Transverse colon (tissue), 4 donors: ENCODE measurements at regions not wholly inside any gene's neighbourhood (a gene's known extent, or its start where the extent isn't known, plus 50 kb on each side); places are given as distances from the start of the nearest gene placed in this dataset.

ENCODE experiments used
- DNase-seq: peaks from one replicate; pipeline ENCODE4 v3.0.0-alpha.2; 2019
- H3K27ac ChIP-seq, 4 donors: fragments of 200-600 bp; sonication (generic); 2 replicates each; pipeline ENCODE4 v1.5.1; 2016 to 2018; ENCODE audit warnings: inconsistent platforms in 4 of 4
- H3K27me3 ChIP-seq: fragments of 200-600 bp; sonication (generic); 2 replicates; pipeline ENCODE4 v1.5.1; 2017; ENCODE audit warnings: inconsistent platforms
- H3K36me3 ChIP-seq, 4 donors: fragments of 200-600 bp; sonication (generic); 2 replicates each; pipeline ENCODE4 v1.5.1; 2017 to 2019; ENCODE audit warnings: inconsistent platforms in 4 of 4
- H3K4me1 ChIP-seq, 4 donors: fragments of 200-600 bp; sonication (generic); 2 replicates each; pipeline ENCODE4 v1.5.1; 2017 to 2020; ENCODE audit warnings: inconsistent platforms in 4 of 4
- H3K4me3 ChIP-seq, 4 donors: fragments of 200-600 bp; sonication (generic); 1 replicate in 1 of 4; 2 replicates in 3 of 4; pipeline versions ENCODE4 v1.5.1 to v1.6.1; 2017 to 2019; ENCODE audit warnings: inconsistent platforms in 4 of 4
- H3K9me3 ChIP-seq, 2 donors: fragments of 200-600 bp; sonication (generic); 2 replicates each; pipeline ENCODE4 v1.5.1; 2017 to 2019; ENCODE audit warnings: inconsistent platforms in 2 of 2
- CTCF ChIP-seq, 5 experiments: fragments of 200-600 bp in 3 of 5; fragments of 450-650 bp in 2 of 5; sonication (generic) in 3 of 5; IDR thresholded peaks; 1 replicate in 2 of 5; 2 replicates in 3 of 5; pipeline ENCODE4 v1.5.1; 2016 to 2017; ENCODE audit warnings: antibody characterized with exemption in 5 of 5, inconsistent platforms in 3 of 5, mild to moderate bottlenecking in 2 of 5, moderate library complexity in 1 of 5
- EP300 ChIP-seq: sonication (generic); formaldehyde crosslinking; IDR thresholded peaks from one replicate; pipeline ENCODE4 v1.6.1; 2017; ENCODE audit warnings: antibody characterized with exemption, low read depth
- POLR2A ChIP-seq: fragments of 450-650 bp; IDR thresholded peaks from one replicate; pipeline ENCODE4 v1.6.1; 2016; ENCODE audit warnings: antibody characterized with exemption, mild to moderate bottlenecking, moderate library complexity
- POLR2AphosphoS5 ChIP-seq, 3 donors: sonication (generic); formaldehyde crosslinking; IDR thresholded peaks; one replicate each; pipeline ENCODE4 v1.6.1; 2016; ENCODE audit warnings: antibody characterized with exemption in 3 of 3
- WGBS, 2 donors: methylation state at CpG; one replicate each; pipeline ENCODE4 v1.1.5; 2018; ENCODE audit warnings: low coverage in 1 of 2; 5-methylcytosine and 5-hydroxymethylcytosine counted together
- in situ Hi-C, 4 donors: fragments of 200-750 bp; cut with MboI; loops; one replicate each; pipeline versions ENCODE4 v1.15.0 to v1.15.1; 2017; ENCODE audit warnings: low sequenced_read_pairs in 3 of 4, low pct_ligation_motif_present in 1 of 4, low pct_unique_long_range_greater_than_20kb in 1 of 4
- intact Hi-C: fragments of 100-400 bp; cut with DNase I; formaldehyde crosslinking; loops from one replicate; pipeline ENCODE4 v1.15.1; 2023; ENCODE audit warnings: low total_unique reads

GRCh38 chr2:94958245-94958644 lies 67.3 kb upstream of the MAL start:
- Histone ChIP-seq H3K36me3 (no peaks in the 10 kb centered on the region), H3K4me1 (no peaks in the 10 kb centered on the region), H3K4me3 (no peak overlapping the region), H3K27me3 (peaks cover 8% of the 10 kb centered on the region), H3K27ac (no peak overlapping the region), H3K9me3 (no peaks in the 10 kb centered on the region)
- intact Hi-C loops (no loop called here), in situ Hi-C loops (no loop called here)
- no peak for DNase-seq
- WGBS, 2 donors = 78 to 85% methylated on average over 3 of the region's 3 CpGs
- TF ChIP-seq CTCF (IDR thresholded peaks at IDR 0.05) (no peak), POLR2AphosphoS5 (IDR thresholded peaks at IDR 0.05) (no peak), EP300 (no peak), POLR2A (no peak)

GRCh38 chr2:94960266-94960665 lies 65.2 kb upstream of the MAL start:
- in situ Hi-C loops (no loop called here), intact Hi-C loops (no loop called here)
- H3K4me1 ChIP-seq = no peaks in the 10 kb centered on the region
- H3K9me3 ChIP-seq = no peaks in the 10 kb centered on the region
- H3K27ac ChIP-seq = no peak overlapping the region
- peaks cover 8% of the 10 kb centered on the region for H3K27me3 ChIP-seq
- TF ChIP-seq EP300 (no peak), POLR2AphosphoS5 (IDR thresholded peaks at IDR 0.05) (no peak), POLR2A (no peak), CTCF (IDR thresholded peaks at IDR 0.05) (no peak)
- 61% methylated on average over 2 of the region's 2 CpGs; no CpG with 5 or more reads in 1 of the 2 donors for WGBS, 2 donors
- H3K4me3 ChIP-seq = no peak overlapping the region
- no peak for DNase-seq
- H3K36me3 ChIP-seq = no peaks in the 10 kb centered on the region

GRCh38 chr2:94960751-94961150 lies 64.8 kb upstream of the MAL start:
- H3K27me3 ChIP-seq = peaks cover 8% of the 10 kb centered on the region
- H3K4me1 ChIP-seq = no peaks in the 10 kb centered on the region
- no peak overlapping the region for H3K27ac ChIP-seq
- intact Hi-C loops = no loop called here
- H3K36me3 ChIP-seq = no peaks in the 10 kb centered on the region
- 69 to 83% methylated on average over 4 of the region's 4 CpGs for WGBS, 2 donors
- no peaks in the 10 kb centered on the region for H3K9me3 ChIP-seq
- no peak for TF ChIP-seq CTCF (IDR thresholded peaks at IDR 0.05)
- DNase-seq = no peak
- H3K4me3 ChIP-seq = no peak overlapping the region
- in situ Hi-C loops = no loop called here

- 61 to 83% methylated on average over 1 to 5 of the region's 5 CpGs for WGBS, 2 donors
- no peak overlapping the region for H3K4me3 ChIP-seq
- no peaks in the 10 kb centered on the region for H3K4me1 ChIP-seq
- DNase-seq = no peak
- in situ Hi-C loops = no loop called here
- intact Hi-C loops = no loop called here
- no peaks in the 10 kb centered on the region for H3K36me3 ChIP-seq
- TF ChIP-seq EP300 = no peak
- TF ChIP-seq CTCF (IDR thresholded peaks at IDR 0.05) = no peak
- TF ChIP-seq POLR2AphosphoS5 (IDR thresholded peaks at IDR 0.05) = no peak
- TF ChIP-seq POLR2A = no peak
- H3K9me3 ChIP-seq = no peaks in the 10 kb centered on the region
- H3K27ac ChIP-seq = no peak overlapping the region
- peaks cover 4% of the 10 kb centered on the region for H3K27me3 ChIP-seq
Observed at GRCh38 chr2:94964193-94964592, 61.3 kb upstream of the MAL start.
